ENCODE measurements at regions not wholly inside any gene's neighbourhood (a gene's known extent, or its start where the extent isn't known, plus 50 kb on each side); places are given as distances from the start of the nearest gene placed in this dataset.
"Not testable (repeated sequence)": the region's sequence is repeated elsewhere in the genome, so short reads cannot be mapped to it uniquely, and the experiment has no call there.

DNA sequence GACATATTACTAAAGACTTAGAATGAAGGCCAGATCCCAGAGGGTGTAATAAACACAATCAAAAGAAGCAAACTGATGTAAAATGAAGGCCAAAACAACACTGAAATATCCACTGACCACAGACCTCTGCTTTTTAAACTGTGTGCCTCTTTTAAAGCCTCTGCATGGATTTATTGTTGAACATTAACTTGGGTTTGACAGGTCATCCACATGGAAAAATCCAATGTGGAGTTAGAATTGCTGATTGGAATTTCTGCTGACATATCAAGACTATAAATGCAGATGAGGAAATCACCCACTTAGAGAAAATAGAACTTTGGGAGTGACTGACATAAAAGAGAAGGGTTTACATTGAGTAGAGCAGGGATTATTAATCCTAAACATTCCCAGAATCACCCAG lies 853.9 kb upstream of the RAG2 start:
- H3K4me1 ChIP-seq (ENCODE audit: control insufficient read depth in 1 of 2, extremely low read depth in 1 of 2, insufficient read depth in 2 of 2, low read length in 2 of 2) = no peaks in the 10 kb centered on the region
- no peaks in the 10 kb centered on the region for H3K27me3 ChIP-seq (replicated peaks in 1 of 2; ENCODE audit: control insufficient read depth in 2 of 2, extremely low read depth in 1 of 2, insufficient read depth in 2 of 2, low read length in 1 of 2)
- Mint-ChIP-seq H3K4me1 (no peaks in the 10 kb centered on the region), H3K27ac (no peak overlapping the region), H3K27me3 (no peaks in the 10 kb centered on the region), H3K9me3 (peaks cover 7 to 9% (median 8%) of the 10 kb centered on the region in 3 donors), H3K36me3 (no peaks in the 10 kb centered on the region), H3K4me3 (no peak overlapping the region)
- H3K9me3 ChIP-seq = no peaks in the 10 kb centered on the region
- H3K4me3 ChIP-seq (ENCODE audit: control insufficient read depth in 1 of 2, extremely low read depth in 1 of 2, low read length in 1 of 2) = no peak overlapping the region
- H3K36me3 ChIP-seq (ENCODE audit: control insufficient read depth in 2 of 2, extremely low read depth in 1 of 2, insufficient read depth in 1 of 2, low read length in 1 of 2) = no peaks in the 10 kb centered on the region
- POLR2A ChIA-PET = no interaction called here
- no peak overlapping the region for H3K27ac ChIP-seq (ENCODE audit: low read length)
- no peak for DNase-seq
- CTCF ChIA-PET = no interaction called here
- no peak for ATAC-seq (replicated peaks in 1 of 4)

DNA sequence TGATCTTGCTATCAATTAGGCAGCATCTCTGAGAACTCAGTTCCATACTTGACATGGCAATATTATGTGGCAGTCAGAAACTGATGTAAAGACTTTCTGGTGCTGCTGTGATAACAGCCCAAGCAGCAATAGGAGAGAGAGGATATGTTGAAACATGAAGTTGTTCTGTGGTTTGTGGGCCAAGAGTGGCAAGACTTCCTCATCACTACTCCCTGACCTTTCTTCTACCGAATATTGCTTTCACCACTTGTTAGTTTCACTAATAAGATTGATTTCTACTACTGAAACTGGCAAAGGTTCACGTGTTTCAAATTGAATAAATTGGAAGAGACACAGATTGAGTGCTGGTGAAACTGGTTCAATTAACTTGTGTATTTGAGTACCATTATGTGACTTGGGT lies 852.6 kb upstream of the RAG2 start:
- ChIA-PET POLR2A (no interaction called here), CTCF (no interaction called here)
- no peaks in the 10 kb centered on the region for H3K4me1 Mint-ChIP-seq
- no peaks in the 10 kb centered on the region for H3K36me3 ChIP-seq (ENCODE audit: control insufficient read depth in 2 of 2, extremely low read depth in 1 of 2, insufficient read depth in 1 of 2, low read length in 1 of 2)
- H3K27ac ChIP-seq (ENCODE audit: low read length) = no peak overlapping the region
- no peaks in the 10 kb centered on the region for H3K4me1 ChIP-seq (ENCODE audit: control insufficient read depth in 1 of 2, extremely low read depth in 1 of 2, insufficient read depth in 2 of 2, low read length in 2 of 2)
- no peak overlapping the region for H3K27ac Mint-ChIP-seq
- H3K4me3 ChIP-seq (ENCODE audit: control insufficient read depth in 1 of 2, extremely low read depth in 1 of 2, low read length in 1 of 2) = no peak overlapping the region
- H3K9me3 Mint-ChIP-seq = peaks cover 5 to 15% (median 7%) of the 10 kb centered on the region in 3 donors
- DNase-seq (no peak), ATAC-seq (replicated peaks in 1 of 4) (no peak)
- H3K4me3 Mint-ChIP-seq = no peak overlapping the region
- no peaks in the 10 kb centered on the region for H3K27me3 Mint-ChIP-seq
- H3K27me3 ChIP-seq (replicated peaks in 1 of 2; ENCODE audit: control insufficient read depth in 2 of 2, extremely low read depth in 1 of 2, insufficient read depth in 2 of 2, low read length in 1 of 2) = no peaks in the 10 kb centered on the region
- H3K9me3 ChIP-seq = no peaks in the 10 kb centered on the region
- WGBS (ENCODE audit: insufficient coverage) = no CpG with 5 or more reads among the region's 2 CpGs
- H3K36me3 Mint-ChIP-seq = no peaks in the 10 kb centered on the region

DNA sequence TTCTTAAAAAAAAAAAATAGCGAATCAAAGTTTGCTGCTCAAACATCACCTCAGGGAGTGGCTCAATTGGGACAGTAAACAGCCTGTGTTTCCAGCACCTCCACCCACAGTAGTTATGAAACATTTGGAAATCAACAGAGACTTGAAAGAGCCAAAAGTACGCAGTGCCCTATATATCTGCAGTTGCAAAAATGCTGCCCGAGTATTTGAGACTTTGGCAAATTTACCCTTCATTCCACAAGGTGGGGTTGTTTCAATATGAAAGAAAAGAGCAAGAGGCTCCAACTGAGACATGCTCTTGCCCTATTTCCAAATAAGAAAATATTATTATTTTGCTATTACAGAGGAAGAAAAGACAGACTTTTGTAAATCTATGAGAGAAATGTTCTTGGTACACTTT lies 851.1 kb upstream of the RAG2 start:
- ChIA-PET POLR2A (no interaction called here), CTCF (no interaction called here)
- no peak overlapping the region for H3K27ac ChIP-seq (ENCODE audit: low read length)
- H3K4me1 ChIP-seq (ENCODE audit: control insufficient read depth in 1 of 2, extremely low read depth in 1 of 2, insufficient read depth in 2 of 2, low read length in 2 of 2) = no peaks in the 10 kb centered on the region
- Mint-ChIP-seq H3K27ac (no peak overlapping the region), H3K4me1 (no peaks in the 10 kb centered on the region), H3K27me3 (no peaks in the 10 kb centered on the region), H3K9me3 (peaks cover 5 to 18% (median 6%) of the 10 kb centered on the region in 3 donors), H3K36me3 (no peaks in the 10 kb centered on the region), H3K4me3 (no peak overlapping the region)
- DNase-seq (no peak), ATAC-seq (replicated peaks in 1 of 4) (no peak)
- no peaks in the 10 kb centered on the region for H3K36me3 ChIP-seq (ENCODE audit: control insufficient read depth in 2 of 2, extremely low read depth in 1 of 2, insufficient read depth in 1 of 2, low read length in 1 of 2)
- H3K27me3 ChIP-seq (replicated peaks in 1 of 2; ENCODE audit: control insufficient read depth in 2 of 2, extremely low read depth in 1 of 2, insufficient read depth in 2 of 2, low read length in 1 of 2) = no peaks in the 10 kb centered on the region
- no peaks in the 10 kb centered on the region for H3K9me3 ChIP-seq
- WGBS (ENCODE audit: insufficient coverage) = no CpG with 5 or more reads among the region's 3 CpGs
- no peak overlapping the region for H3K4me3 ChIP-seq (ENCODE audit: control insufficient read depth in 1 of 2, extremely low read depth in 1 of 2, low read length in 1 of 2)

DNA sequence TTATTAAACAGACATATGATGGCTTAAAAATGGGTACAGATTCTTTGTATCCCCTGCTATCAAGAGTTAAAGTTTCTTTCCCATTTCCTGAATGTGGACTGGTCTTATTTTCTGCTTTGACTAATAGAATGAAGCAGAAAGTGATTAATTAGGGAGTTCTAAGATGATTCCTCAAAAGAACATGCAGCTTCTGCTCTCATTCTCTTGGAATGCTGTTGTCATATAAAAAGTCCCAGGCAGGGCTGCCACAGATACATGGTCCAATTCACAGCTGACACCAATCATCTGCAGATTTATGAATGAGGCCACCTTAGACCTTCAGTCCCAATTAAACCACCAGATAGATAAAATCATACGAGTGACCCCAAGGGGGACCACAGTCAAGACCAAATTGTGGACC lies 844.5 kb upstream of the RAG2 start:
- no peak for ATAC-seq (replicated peaks in 1 of 4)
- H3K4me1 Mint-ChIP-seq = no peaks in the 10 kb centered on the region
- DNase-seq = no peak
- Histone ChIP-seq H3K4me1 (ENCODE audit: control insufficient read depth in 1 of 2, extremely low read depth in 1 of 2, insufficient read depth in 2 of 2, low read length in 2 of 2) (no peaks in the 10 kb centered on the region), H3K27me3 (replicated peaks in 1 of 2; ENCODE audit: control insufficient read depth in 2 of 2, extremely low read depth in 1 of 2, insufficient read depth in 2 of 2, low read length in 1 of 2) (no peaks in the 10 kb centered on the region), H3K36me3 (ENCODE audit: control insufficient read depth in 2 of 2, extremely low read depth in 1 of 2, insufficient read depth in 1 of 2, low read length in 1 of 2) (no peaks in the 10 kb centered on the region), H3K27ac (ENCODE audit: low read length) (no peak overlapping the region), H3K9me3 (no peaks in the 10 kb centered on the region), H3K4me3 (ENCODE audit: control insufficient read depth in 1 of 2, extremely low read depth in 1 of 2, low read length in 1 of 2) (no peak overlapping the region)
- H3K27ac Mint-ChIP-seq = no peak overlapping the region
- no CpG with 5 or more reads among the region's 1 CpG for WGBS (ENCODE audit: insufficient coverage)
- H3K36me3 Mint-ChIP-seq = no peaks in the 10 kb centered on the region
- H3K9me3 Mint-ChIP-seq = peaks cover 0 to 23% (median 12%) of the 10 kb centered on the region in 3 donors
- POLR2A ChIA-PET = no interaction called here
- no peak overlapping the region for H3K4me3 Mint-ChIP-seq
- H3K27me3 Mint-ChIP-seq = no peaks in the 10 kb centered on the region
- CTCF ChIA-PET = no interaction called here

DNA sequence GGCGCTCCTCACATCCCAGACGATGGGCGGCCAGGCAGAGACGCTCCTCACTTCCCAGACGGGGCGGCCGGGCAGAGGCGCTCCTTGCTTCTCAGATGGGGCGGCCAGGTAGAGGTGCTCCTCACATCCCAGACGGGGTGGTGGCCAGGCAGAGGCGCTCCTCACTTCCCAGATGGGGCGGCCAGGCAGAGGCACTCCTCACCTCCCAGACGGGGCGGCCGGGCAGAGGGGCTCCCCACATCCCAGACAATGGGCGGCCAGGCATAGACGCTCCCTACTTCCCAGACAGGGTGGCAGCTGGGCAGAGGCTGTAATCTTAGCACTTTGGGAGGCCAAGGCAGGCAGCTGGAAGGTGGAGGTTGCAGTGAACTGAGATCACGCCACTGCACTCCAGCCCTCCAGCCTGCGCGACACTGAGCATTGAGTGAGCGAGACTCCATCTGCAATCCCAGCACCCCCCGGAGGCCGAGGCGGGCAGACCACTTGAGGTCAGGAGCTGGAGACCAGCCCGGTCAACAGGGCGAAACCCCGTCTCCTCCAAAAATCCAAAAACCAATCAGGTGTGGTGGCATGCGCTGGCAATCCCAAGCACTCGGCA lies 833.7 kb upstream of the RAG2 start:
- H3K4me1 Mint-ChIP-seq; CTCF ChIA-PET; H3K27ac Mint-ChIP-seq; ATAC-seq (replicated peaks in 1 of 4); H3K36me3 Mint-ChIP-seq; H3K36me3 ChIP-seq (ENCODE audit: control insufficient read depth in 2 of 2, extremely low read depth in 1 of 2, insufficient read depth in 1 of 2, low read length in 1 of 2); POLR2A ChIA-PET; H3K27me3 Mint-ChIP-seq; H3K9me3 ChIP-seq; H3K27ac ChIP-seq (ENCODE audit: low read length); H3K4me1 ChIP-seq (ENCODE audit: control insufficient read depth in 1 of 2, extremely low read depth in 1 of 2, insufficient read depth in 2 of 2, low read length in 2 of 2); DNase-seq; H3K27me3 ChIP-seq (replicated peaks in 1 of 2; ENCODE audit: control insufficient read depth in 2 of 2, extremely low read depth in 1 of 2, insufficient read depth in 2 of 2, low read length in 1 of 2); H3K4me3 ChIP-seq (ENCODE audit: control insufficient read depth in 1 of 2, extremely low read depth in 1 of 2, low read length in 1 of 2); H3K4me3 Mint-ChIP-seq: not testable (repeated sequence)
- peaks cover 3 to 13% (median 6%) of the 10 kb centered on the region in 3 donors for H3K9me3 Mint-ChIP-seq
- 94% methylated on average over 20 of the region's 29 CpGs for WGBS (ENCODE audit: insufficient coverage)

DNA sequence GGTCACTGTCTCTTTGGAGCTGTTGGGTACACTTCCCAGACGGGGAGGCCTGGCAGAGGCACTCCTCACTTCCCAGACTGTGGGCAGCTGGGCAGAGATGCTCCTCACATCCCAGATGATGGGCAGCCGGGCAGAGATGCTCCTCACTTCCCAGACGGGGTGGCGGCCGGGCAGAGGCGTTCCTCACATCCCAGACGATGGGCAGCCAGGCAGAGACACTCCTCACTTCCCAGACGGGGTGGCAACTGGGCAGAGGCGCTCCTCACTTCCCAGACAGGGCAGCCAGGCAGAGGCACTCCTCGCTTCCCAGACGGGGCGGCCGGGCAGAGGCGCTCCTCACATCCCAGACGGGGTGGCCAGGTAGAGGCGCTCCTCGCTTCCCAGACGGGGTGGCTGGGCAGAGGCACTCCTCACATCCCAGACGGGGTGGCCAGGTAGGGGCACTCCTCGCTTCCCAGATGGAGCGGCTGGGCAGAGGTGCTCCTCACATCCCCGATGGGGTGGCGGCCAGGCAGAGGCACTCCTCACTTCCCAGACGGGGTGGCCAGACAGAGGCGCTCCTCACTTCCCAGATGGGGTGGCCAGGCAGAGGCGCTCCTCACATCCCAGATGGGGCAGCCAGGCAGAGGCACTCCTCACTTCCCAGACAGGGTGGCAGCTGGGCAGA lies 833.1 kb upstream of the RAG2 start:
- H3K9me3 ChIP-seq; DNase-seq; H3K36me3 Mint-ChIP-seq; H3K4me1 Mint-ChIP-seq; H3K4me3 ChIP-seq (ENCODE audit: control insufficient read depth in 1 of 2, extremely low read depth in 1 of 2, low read length in 1 of 2); CTCF ChIA-PET; H3K27me3 Mint-ChIP-seq; H3K27ac Mint-ChIP-seq; H3K36me3 ChIP-seq (ENCODE audit: control insufficient read depth in 2 of 2, extremely low read depth in 1 of 2, insufficient read depth in 1 of 2, low read length in 1 of 2); H3K4me3 Mint-ChIP-seq; H3K27me3 ChIP-seq (replicated peaks in 1 of 2; ENCODE audit: control insufficient read depth in 2 of 2, extremely low read depth in 1 of 2, insufficient read depth in 2 of 2, low read length in 1 of 2); ATAC-seq (replicated peaks in 1 of 4); H3K4me1 ChIP-seq (ENCODE audit: control insufficient read depth in 1 of 2, extremely low read depth in 1 of 2, insufficient read depth in 2 of 2, low read length in 2 of 2); POLR2A ChIA-PET; H3K27ac ChIP-seq (ENCODE audit: low read length): not testable (repeated sequence)
- 92% methylated on average over 21 of the region's 26 CpGs for WGBS (ENCODE audit: insufficient coverage)
- peaks cover 6 to 15% (median 10%) of the 10 kb centered on the region in 3 donors for H3K9me3 Mint-ChIP-seq

DNA sequence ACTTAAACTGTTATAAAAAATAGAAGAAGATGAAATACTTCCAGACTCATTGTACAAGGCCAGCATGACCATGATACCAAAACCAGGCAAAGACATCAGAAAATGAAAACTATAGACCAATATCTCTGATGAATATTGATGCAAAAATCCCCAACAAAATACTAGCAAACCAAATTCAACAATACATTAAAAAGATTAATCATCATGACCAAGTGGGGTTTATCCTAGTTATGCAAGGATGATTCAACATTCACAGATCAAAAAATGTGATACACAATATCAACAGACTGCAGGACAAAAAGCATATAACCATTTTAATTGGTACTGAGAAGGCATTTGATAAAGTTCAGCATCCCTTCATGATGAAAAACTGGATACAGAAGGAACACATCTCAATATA lies 824.5 kb upstream of the RAG2 start:
- Histone ChIP-seq H3K4me3 (ENCODE audit: control insufficient read depth in 1 of 2, extremely low read depth in 1 of 2, low read length in 1 of 2) (no peak overlapping the region), H3K9me3 (no peaks in the 10 kb centered on the region), H3K27ac (ENCODE audit: low read length) (no peak overlapping the region), H3K36me3 (ENCODE audit: control insufficient read depth in 2 of 2, extremely low read depth in 1 of 2, insufficient read depth in 1 of 2, low read length in 1 of 2) (no peaks in the 10 kb centered on the region), H3K27me3 (replicated peaks in 1 of 2; ENCODE audit: control insufficient read depth in 2 of 2, extremely low read depth in 1 of 2, insufficient read depth in 2 of 2, low read length in 1 of 2) (no peaks in the 10 kb centered on the region), H3K4me1 (ENCODE audit: control insufficient read depth in 1 of 2, extremely low read depth in 1 of 2, insufficient read depth in 2 of 2, low read length in 2 of 2) (no peaks in the 10 kb centered on the region)
- no peak overlapping the region for H3K27ac Mint-ChIP-seq
- ATAC-seq (replicated peaks in 1 of 4) (no peak), DNase-seq (no peak)
- POLR2A ChIA-PET = no interaction called here
- H3K4me1 Mint-ChIP-seq = no peaks in the 10 kb centered on the region
- peaks cover 27 to 29% (median 28%) of the 10 kb centered on the region in 3 donors for H3K9me3 Mint-ChIP-seq
- H3K4me3 Mint-ChIP-seq = no peak overlapping the region
- H3K27me3 Mint-ChIP-seq = no peaks in the 10 kb centered on the region
- no peaks in the 10 kb centered on the region for H3K36me3 Mint-ChIP-seq
- CTCF ChIA-PET = no interaction called here

Data from T-cell (primary cell).